Activated CD8-positive, alpha-beta memory T cell treated with anti-CD3 and anti-CD28 coated beads, Interleukin-2, amount 50 U/mL, for 48 hours (primary cell): ENCODE measurements at regions not wholly inside any gene's neighbourhood (a gene's known extent, or its start where the extent isn't known, plus 50 kb on each side); places are given as distances from the start of the nearest gene placed in this dataset.
"Not testable (repeated sequence)": the region's sequence is repeated elsewhere in the genome, so short reads cannot be mapped to it uniquely, and the experiment has no call there.

ENCODE experiments used
- DNase-seq: peaks from one replicate; pipeline ENCODE4 v3.0.0-alpha.2; 2020

DNA sequence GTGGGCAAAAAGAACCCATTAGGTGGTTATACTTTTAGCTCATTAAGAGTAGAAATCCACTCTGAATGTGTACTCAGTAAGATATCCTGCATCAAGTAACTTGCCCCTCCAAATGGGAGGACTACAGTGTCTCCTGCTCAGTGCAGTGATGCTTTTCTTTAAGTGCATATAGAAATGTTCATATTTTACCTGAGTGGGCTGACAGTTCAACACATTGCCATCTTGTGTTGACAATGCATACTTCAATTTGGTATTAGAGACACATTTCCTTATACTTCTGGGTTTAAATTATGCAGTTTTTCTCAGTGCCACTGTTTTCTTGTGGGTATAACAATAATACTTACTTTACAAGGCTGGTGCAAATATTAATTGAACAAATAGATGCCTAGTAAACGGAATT is 318.6 kb upstream of the TMPRSS15 start:
- no peak for DNase-seq

DNA sequence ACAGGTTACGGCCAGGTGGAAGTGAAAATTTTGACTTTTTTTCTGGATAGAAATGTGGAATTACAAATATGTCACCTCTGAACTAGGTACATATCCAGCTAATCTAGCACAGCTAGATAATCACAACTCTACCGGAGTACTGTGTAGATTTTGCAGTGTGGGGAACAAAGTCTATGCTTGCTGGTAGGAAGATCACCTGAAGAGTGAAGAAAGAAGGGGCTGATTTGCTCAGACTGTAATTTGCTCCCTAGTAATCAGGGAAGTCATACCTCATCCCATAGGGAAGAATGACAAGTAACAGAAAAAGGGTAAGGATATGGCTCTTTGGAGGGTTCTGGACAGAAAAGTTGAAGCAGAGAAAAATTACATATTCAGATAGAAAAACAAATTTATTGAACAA is 319.6 kb upstream of the TMPRSS15 start:
- no peak for DNase-seq

DNA sequence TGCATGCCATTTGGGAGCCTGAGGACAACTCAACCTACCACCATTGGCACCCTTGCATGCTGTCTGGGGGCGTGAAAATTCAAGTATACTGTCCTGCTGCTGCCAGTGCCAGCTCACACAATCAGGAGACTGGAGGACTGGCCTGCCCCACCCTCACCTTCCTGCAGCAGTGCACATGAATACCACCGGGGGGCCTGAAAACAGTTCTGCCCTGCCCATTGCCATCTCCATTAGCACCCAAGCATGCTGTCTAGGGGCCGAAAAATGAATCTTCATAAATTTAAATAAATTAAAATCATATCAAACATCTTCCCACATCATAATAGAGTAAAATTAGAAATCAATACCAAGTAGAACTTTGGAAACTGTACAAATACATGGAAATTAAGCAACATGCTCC is 322.1 kb upstream of the TMPRSS15 start:
- DNase-seq: no peak

DNA sequence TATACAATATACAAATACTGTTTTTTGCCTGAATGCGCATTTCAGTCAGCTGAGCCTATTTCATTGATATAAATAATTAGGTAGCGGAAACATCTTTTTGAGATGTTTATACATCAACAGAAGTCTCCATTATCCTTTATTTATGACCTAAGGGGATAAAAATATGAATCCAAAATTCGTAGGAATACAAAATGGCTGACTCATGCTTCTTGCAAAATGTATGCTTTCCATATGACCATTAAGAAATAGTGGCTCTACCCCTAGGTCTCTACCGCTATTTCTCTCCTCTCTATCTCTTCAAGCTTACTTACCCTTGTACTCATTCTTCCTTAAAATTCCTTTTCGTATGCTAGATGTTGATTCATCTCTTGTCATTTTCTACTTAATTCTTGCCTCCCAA is 338.4 kb upstream of the TMPRSS15 start:
- no peak for DNase-seq

DNA sequence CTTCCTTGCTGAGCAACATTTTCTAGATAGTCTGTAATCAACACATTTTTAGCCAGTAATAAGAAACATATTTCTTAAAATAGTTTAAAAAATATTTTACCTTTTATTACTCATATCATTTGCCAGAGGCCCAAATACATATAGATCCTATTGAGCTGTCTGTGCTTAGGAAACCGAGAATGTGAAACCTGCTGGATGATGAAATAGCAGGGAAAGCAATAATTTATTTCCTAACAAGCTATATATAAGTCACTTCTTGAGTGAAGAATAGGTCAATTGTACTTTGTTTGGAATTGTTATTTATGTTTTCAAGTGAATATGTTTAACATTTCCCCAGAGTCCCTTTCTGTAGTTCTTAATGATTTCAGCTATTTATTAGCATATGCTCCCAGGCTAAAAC is 339.9 kb upstream of the TMPRSS15 start:
- DNase-seq: no peak

DNA sequence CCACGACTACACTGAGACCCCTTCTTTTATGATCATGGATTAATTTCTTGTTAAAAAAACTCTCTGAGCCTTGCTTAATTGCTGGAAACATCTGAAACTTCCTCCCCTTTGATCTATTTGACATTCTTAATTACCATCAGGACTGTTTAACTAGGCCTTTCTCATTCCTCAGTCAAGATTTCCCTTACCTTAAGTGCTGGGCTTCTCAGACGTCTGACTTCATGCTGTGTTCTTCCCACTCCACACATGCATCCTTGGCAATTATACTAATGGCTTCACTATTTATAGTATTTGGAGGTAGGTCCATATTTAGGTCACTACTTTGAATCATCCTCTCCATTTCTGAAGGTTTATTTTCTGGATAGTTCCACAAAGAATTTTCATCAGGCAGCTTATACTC is 341.3 kb upstream of the TMPRSS15 start:
- DNase-seq: no peak

DNA sequence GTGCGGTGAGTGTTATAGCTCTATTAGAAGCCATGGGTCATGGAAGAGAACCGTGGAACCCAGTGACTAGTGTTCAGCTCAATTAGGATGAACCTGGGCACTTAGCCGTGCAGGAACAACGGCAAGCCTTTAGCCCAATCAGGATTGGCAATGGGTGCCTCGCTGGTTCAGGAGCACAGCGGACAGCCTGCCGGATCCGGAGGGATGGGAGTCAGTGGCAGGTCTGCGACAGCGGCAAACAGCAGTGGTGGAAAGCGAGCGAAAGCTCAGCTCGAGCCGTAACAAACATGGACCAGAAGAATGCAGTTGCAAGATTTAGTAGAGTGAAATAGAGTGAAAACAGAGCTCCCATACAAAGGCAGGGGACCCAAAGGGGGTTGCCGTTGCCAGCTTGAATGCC is 349.3 kb upstream of the TMPRSS15 start:
- DNase-seq: not testable (repeated sequence)

DNA sequence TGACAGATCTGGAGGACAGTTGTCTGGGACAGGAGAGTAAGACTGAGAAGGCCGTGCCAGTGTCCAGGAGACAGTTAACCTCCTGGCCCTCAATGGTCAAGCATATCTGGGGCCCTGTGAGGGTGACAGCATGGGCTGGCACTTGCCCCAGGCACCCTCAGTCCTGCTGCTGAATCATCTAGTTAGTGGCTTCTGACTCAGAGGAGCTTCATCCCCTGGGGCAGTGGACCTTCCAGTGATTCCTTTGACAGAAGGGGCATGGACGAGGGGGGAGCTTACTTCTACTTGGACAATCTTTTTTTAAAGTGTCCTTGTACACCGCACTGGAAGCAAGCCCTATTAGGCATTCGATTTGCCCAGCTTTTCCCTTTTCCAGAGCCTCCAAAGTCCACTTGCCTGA is 352.7 kb upstream of the TMPRSS15 start:
- not testable (repeated sequence) for DNase-seq

DNA sequence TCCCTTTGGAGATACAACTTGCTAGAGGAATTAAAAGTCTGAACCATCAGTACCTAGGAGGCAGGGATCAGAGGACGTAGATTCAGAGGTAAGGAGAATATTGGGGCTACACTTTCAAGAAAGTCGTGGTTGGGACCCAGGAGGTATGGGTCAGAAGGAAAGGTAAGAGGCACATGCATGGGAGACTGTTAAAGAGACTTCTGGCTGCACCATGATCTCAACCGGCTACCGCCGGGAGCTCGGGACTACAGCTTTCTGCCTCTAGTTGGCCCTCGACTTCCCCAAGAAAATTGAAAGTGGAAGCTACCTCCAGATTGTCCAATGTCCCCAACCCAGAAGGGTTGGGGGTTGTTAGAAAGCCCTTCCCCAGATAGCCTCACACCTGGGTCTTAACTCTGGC is 355.7 kb upstream of the TMPRSS15 start:
- DNase-seq: no peak

DNA sequence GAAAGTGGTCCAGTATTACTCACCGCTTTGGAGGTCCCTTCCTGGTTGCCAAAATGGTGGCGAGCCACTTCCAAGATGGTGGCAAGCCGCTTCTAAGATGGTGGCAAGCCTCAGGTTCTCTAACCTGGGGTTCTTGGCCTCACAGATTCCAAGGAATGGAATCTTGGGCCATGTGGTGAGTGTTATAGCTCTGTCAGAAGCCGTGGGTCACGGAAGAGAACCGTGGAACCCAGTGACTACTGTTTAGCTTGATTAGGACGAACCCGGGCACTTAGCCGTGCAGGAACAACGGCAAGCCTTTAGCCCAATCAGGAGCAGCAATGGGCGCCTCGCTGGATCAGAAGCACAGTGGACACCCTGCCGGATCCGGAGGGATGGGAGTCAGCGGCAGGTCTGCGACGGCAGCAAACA is 356.2 kb upstream of the TMPRSS15 start:
- no peak for DNase-seq

DNA sequence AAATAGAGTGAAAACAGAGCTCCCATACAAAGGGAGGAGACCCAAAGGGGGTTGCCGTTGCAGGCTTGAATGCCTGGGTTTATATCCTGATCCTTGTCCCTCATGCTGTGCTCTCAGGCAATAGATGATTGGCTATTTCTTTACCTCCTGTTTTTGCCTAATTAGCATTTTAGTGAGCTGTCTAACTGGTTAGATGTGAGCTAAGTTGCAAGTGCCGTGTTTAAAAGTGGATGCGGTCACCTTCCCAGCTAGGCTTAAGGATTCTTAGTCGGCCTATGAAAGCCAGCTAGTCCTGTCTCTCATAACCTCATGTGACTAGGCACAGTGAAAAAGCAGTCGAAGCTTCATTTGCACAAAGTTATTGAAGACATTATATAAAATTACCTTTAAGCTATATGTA is 356.7 kb upstream of the TMPRSS15 start:
- DNase-seq: no peak

DNA sequence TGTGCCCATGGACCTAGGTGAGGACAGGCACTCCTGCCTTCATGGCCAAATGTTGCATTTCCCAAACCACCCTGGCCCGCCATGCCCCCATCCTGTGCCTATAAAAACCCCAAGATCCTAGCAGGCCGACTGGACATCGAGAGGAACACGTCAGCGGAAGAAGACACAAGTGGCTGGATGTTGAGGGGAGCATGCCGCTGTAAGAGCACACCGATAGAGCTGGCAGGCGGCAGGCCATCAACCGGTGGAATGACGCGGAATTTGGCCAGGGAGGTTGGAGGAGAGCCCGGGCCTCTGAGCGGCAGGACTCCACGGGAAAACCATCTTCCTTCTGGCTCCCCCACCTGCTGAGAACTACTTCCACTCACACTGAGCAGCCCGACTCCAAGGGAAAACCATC is 361.1 kb upstream of the TMPRSS15 start:
- DNase-seq: no peak

DNA sequence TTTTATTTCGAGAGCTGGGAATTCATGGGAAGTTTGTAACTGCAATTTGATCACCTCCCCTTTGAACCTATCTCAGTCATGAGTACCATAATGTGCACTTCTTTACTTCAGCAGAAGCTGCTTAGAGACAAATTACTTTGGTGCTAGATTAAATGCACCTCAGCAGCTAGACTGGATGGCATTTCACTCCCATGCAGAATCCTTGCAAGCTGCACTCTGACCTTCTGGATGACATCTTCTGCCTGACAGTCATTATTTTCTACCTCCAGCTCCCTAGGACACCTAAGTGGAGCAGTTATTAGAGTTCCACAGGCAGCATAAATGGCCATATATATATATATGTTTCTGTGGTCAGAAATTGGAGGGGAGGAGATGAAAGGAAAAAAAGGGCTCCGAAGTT is 366.0 kb upstream of the TMPRSS15 start:
- DNase-seq: no peak

DNA sequence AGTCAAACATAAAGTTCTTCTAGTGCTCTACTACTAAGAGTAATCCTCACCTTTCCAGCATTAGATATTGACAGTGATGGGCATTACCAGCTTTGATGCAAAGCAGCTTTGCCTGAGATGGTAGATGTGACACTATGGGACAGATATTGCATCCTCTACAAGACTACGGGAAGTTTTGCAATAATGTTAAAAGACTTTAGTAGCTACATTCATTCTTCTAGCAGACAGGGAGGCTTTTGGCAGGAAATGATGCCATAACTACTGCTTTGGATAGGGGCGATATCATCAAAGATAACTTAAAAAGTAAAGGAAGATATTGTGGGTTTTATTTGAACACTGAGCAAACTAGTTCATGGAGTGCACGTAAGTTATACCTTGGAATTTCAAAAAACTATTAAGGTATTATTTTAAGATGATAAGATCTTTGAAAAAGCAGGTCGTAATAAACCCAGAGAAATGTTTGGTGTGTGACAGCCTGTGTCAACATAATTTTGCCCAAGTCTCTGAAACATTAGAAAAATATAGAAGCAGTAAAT is 368.3 kb upstream of the TMPRSS15 start:
- no peak for DNase-seq

DNA sequence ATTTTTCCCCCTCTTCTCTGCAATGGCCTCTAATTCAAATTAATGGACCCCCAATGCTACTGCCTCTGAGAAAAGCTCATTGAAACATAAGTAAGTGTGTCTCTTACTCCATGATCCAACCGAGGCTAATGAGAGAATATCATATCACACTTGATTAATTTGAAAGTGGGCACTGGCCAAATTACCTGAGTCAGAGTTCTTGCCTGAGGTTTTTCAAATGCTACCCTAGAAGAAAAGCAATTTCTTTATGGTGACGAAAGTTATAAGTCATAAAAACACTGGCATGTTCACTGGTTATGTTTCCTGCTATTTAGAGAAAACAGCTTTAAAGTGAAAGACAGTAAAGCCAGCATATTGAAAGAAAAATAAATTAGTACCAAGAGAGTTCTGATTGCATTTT is 368.8 kb upstream of the TMPRSS15 start:
- DNase-seq: no peak

DNA sequence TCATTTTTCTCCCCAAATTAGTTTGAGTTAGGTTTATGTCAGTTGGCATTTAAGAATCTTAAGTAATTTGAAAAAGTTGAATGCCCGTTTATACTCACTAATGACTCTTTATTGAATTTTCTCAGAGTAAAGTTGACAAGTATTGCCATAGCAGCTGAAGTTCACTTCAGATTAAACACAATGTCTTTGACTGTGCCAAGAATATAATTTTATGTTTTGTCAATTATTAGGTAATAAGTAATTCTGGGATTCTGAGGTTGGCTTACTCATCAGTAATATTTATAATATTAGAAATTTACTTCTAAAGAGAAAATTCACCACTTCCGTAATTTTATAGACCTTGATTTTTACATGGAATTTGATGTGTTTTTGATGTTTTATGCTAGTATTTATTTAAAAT is 369.3 kb upstream of the TMPRSS15 start:
- DNase-seq: no peak

DNA sequence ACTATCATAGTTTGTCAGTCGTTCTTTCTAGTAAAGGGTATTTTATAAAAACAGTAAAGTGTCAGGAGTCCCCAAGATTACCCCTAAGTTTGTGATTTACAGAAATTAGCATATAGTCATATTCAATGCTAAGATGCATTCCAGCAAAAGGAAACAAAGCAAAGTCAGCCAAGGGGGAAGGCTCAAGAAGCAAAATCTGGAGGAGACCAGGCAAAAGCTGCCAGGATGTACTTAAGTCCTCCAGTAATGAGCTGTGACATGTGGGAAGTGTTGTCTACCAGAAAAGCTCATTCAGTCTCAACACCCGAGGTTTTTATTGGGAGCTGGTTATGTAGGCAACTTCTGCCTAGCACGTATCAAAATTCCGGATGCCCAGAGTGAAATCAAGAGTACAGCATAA is 373.4 kb upstream of the TMPRSS15 start:
- DNase-seq: no peak

DNA sequence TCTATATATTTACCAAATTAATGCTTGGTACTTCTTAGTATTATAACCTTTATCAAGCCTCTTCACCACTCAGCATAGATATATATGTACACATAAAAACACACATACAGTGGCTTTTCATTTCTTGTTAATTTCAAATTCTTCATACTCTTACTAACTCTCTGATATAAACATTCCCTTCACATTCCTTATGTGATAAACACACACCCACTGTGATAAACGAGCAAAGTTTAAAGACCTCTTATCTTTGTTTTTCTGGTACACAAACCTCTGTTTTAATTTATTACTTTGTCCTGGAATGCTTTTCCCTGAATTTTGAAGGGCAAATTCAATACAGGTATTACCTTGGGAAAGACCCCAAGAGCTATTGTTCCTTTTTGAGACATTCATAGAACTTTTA is 379.1 kb upstream of the TMPRSS15 start:
- DNase-seq: no peak

DNA sequence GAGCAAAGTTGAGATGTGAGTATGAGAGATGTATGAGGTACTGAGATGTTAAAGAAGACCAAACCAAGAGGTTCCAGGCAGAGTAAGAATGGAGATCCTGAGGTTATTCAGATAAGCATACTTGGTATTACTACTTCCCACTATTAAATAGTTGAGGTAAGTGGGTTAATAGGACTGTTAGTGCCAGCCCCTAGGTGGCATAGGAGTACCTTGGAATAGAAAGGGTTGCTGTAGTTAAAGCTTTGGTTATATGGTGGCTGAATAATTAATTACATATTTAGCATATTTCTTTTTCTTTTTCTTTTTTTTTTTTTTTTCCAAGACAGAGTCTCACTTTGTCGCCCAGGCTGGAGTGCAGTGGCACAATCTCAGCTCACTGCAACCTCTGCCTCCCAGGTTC is 397.9 kb upstream of the TMPRSS15 start:
- no peak for DNase-seq

DNA sequence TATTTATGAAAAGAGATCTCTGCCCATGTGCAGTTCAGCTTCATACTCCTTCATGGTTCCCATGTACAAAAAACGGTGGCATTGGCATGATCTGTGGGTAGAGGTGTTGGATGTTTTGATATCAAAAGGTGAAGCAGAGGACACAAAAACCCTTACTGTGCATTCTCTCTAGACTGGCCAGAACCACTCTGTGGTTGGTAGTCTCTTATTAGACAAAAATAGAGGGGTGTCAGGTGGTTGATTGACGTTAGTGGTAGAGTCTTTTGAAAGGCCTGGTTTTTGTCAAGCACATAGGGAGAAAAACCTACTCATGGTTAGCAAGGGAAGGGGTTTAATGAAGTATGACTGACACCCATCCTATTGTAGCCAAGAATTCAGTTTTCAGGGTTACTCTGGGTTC is 400.0 kb upstream of the TMPRSS15 start:
- DNase-seq: no peak

DNA sequence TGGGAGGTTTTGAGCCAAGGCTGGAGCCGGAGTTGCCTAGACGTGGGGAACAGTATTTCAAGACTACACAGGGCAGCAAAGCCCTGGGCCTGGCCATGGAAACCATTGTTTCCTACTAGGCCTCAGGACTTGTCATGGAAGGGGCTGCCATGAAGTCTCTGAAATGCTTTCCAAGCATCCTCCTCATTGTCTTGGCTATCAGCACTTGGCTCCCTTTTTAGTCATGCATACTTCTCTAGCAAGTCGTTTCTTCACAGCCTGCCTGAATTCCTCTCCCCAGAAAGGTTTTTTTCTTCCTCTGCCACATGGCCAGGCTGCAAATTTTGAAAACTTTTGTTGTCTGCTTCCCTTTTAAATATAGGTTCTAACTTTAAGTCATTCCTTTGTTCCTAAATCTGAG is 406.6 kb upstream of the TMPRSS15 start:
- no peak for DNase-seq

DNA sequence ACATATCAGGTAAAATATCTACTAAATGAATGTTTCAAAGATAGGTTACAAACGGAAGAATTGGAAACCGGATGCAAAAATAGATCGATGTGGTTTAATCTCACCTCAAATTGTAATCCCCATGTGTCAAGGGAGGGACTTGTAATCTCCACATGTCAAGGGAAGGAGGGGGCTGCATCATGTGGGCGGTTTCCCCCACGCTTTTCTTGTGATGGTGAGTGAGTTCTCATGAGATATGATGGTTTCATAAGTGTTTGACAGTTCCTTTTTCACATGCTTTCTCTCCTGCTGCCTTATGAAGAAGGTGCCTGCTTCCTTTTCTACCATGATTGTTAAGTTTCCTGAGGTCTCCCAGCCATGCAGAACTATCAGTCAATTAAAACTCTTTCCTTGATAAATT is 408.7 kb upstream of the TMPRSS15 start:
- DNase-seq: no peak

DNA sequence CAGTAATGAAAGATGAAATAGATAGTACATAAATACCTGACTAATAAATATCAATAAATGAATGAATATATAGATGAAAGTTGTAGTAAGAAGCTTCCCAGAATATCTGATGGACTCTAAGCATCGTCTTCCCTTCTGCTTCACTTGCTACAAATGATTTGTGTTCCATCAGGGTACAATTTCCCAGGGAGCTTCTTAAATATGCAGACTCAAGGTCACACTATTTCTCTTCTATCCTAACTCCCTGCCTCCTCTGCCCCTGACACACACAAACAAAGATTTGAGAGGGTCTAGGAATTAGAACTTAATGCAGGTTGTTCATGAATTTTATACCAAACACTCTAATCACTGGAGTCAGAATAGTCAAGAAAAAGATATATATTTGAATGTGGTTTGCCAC is 415.9 kb upstream of the TMPRSS15 start:
- no peak for DNase-seq

DNA sequence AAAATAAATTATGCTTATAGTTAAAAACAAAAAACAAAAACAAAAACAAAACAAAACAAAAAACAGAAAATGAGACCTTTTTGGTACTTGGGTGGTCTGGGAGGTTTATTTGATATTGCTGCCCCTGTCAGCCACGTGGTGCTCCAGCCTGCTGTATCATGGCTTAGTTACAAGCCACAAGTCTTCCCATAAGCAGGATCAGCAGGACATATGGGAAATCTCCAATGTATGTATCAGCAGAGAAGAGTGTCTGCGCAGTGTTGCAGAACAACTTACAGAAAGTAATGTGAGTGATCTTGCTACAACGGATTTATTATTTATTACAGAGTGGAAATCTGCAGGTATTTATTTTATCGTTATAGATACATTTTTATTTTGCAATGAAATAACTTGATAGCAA is 423.0 kb upstream of the TMPRSS15 start:
- no peak for DNase-seq

DNA sequence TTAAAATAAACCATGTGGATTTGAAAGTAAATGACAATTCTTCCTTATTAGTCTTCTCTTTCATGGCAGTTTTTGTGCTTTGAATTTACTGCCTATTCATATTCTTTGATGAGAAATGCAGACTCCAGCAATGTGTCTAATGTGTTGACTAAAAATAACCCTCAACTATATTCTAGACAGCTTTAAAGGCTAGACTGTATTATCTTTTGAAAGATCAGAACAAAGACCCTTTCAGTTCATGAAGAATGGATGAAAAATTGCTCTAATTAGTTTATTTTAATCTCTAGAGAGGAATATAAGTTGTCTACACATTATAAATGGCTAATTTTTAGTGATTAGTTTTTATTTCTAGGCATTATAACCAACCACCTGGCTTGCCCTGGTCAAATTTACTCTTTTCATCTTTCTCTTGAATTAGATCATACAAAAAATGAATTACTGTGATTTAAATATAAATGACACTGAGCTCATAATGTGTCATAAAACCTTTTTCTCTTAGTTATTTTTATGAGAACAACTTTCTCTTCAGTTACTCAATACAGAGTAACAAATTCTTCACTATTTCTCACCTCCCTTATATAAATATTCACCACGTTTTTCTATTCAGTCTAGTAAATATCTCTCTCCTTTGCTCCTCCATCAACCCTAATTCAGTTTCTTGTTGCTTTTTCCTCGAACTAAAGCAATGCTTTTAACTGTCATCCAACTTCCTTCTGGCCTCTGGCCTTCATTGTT is 428.5 kb upstream of the TMPRSS15 start:
- DNase-seq: no peak
